NCI-H1694 treated with DMSO at 0.1 percent for 48 hours (cell line): ENCODE measurements at regions not wholly inside any gene's neighbourhood (a gene's known extent, or its start where the extent isn't known, plus 50 kb on each side); places are given as distances from the start of the nearest gene placed in this dataset.
"Not testable (repeated sequence)": the region's sequence is repeated elsewhere in the genome, so short reads cannot be mapped to it uniquely, and the experiment has no call there.

Source experiments
- DNase-seq: peaks from one replicate; lab custom pipeline; 2025; lab: John Stamatoyannopoulos, UW

- not testable (repeated sequence) for DNase-seq
Observed at GRCh38 chr7:69052-69451, 123.3 kb upstream of the FAM20C start.

DNA sequence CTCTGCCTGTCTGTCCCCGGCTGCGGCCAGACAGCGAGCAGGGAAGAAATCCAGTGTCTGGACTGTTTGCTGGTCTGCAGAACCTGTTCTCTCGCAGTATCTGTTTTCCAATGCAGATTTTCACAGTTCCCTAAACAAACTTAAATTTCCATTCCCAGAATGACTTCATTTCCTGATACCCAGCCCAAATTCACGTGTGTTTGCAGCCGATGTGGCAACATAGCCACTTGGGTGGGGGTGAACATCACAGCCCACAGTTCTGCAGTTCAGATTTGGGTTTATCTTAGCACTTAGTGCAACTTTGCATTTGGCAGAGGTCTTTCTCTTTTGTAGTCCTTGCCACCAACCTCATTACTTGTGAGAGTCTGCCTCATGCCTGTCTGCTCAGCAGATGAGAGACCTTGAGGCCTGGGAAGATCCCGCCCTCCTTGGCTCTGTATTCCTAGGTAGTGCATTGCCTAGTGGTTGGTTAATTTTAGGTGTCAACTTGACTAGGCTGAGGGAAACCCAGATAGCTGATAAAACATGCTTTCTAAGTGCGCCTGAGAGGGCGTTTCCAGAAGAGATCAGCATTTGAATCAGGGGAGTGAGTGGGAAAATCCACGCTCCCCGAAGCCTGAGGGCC, 122.8 kb upstream of the FAM20C start:
- not testable (repeated sequence) for DNase-seq

DNA sequence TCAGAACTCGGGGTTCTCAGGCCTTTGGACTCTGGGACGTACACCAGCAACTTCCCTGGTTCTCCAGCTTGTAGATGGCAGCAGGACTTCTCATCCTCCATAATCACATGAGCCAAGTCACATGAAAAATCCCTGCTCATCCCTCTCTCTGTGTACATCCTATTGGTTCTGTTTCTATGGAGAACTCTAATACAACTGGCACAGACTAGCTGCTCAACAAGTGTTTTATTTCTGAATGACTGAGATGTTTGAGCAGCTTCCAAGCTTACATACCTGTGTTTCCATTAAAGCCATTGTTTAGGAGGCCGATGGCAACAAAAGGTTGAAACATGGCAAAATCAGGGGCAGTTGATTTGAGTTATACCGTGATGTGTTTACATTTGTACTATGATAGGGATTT, 122.2 kb upstream of the FAM20C start:
- not testable (repeated sequence) for DNase-seq

DNA sequence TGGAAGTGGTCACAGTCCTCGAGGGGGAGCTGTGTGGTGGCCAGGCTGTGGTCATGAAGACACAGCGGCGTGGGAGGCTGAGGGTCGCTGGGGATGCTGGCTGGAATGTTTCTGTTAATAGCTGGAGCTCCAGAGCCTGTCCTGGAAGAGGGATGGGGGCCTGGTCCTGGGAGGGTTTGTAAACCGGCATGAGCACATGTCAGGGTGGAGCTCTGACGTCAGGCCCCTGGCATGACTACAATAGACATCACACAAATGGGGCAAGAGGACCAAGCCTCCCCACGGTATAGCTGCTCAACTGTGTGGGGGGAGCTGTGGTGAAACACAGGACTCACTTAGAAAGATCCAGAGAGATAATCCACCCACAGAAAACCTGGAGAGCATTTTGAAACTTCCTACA, 121.4 kb upstream of the FAM20C start:
- DNase-seq, result not testable (repeated sequence)

- not testable (repeated sequence) for DNase-seq
Observed at GRCh38 chr7:72266-73057, 119.9 kb upstream of the FAM20C start.

DNA sequence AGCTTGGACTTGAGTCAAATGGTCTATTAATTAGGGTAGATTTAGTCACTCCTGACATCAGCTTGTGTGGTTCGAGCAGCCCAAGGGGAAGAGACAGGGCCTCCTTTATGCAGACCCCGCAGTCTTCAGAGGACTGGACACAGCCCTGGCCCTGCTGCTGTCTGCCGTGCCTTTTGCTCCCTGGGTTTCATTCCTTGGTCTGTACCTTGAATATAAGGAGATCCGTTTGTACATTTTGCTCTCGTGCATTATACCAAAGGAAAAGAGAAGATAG, 119.4 kb upstream of the FAM20C start:
- not testable (repeated sequence) for DNase-seq

- not testable (repeated sequence) for DNase-seq
Observed at GRCh38 chr7:74008-74540, 118.3 kb upstream of the FAM20C start.

DNA sequence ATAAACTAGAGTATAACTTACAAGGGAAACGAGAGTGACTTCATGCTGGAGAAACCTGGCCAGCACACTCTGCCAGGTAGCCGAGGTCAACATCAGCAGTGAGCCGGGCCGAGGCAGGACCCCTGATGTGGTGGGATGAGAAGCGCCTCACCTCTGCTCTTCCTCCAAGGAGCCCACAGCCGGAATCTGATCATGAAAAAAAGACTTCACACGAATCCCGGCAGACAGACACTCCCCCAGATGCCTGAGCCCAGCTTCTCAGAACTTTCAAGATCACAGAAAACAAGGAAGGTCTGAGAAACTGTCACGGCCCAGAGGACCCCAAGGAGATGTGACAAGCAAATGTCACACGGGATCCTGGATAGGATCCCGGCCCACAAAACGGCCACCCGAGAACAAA, 116.9 kb upstream of the FAM20C start:
- DNase-seq, result not testable (repeated sequence)

DNA sequence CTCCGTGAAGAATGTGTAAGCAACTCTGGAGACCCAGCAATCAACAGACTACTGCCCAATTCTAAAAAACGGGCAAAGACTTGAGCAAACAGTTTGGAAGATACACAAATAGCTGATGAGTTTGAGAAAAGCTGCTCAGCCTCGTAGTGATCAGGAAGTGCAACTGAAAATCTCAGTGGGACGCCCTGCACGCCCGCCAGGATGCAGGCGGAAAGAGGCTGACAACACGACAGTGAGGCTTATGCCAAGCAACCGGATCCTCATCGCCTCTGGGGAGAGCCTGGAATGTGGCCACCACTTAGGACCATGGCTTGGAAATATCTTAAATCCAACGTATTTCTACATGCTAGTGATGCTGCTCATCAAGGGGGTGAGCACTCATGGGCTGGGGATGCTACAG, 116.2 kb upstream of the FAM20C start:
- not testable (repeated sequence) for DNase-seq

GRCh38 chr7:76829-77395, 115.5 kb upstream of the FAM20C start:
- not testable (repeated sequence) for DNase-seq

DNA sequence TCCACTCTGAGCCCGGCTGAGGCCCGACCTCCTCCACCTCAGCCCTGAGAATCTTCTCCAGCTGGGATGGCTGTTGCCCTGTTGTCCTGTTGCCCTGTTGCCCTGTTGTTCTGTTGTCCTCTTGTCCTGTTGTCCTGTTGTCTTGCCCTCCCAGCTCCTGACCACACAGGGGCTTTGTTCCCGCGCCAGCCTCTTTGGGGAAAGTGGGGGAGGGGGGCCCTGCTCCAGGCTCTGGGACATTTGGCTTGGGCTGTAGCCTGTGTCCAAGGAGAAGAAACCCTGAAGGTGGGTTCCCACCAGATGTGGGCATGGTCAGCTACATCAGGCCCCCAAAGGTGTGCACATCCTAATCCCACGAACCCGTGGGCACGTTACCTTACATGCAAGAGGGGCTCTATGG, 113.5 kb upstream of the FAM20C start:
- DNase-seq, result not testable (repeated sequence)

DNA sequence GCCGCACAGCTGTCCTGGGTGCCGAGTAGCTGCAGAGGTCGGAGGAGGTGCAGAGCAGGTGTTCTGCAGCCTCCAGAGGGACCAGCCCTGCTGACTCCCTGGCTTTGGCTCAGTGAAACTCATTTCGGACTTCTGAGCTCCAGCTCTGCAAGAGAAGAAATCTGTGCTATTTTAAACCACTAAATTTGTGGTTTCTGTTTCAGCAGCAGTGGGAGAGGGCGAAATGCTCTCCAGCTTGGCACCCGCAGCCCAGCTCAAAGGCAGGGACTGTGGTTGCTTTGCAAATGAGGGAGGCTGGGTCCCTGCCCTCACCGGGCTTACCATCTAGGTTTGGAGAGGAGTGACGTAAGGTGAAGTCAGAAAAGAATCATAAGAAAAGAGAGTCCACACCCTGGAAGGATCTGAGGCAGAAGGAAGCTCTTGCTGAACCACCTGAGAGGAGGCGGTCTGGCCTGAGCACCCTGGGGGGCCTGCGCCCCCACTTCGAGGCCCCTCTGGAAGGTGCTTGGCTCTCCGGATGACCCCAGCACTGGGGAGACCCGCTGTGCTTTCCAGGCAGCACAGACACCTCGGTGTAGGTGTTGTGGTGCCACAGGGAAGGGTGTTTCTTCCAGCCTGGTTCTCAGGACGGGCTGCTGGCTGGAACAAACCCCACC, 112.8 kb upstream of the FAM20C start:
- not testable (repeated sequence) for DNase-seq

- DNase-seq, result no peak
Observed at GRCh38 chr7:80259-81067, 111.9 kb upstream of the FAM20C start.

DNA sequence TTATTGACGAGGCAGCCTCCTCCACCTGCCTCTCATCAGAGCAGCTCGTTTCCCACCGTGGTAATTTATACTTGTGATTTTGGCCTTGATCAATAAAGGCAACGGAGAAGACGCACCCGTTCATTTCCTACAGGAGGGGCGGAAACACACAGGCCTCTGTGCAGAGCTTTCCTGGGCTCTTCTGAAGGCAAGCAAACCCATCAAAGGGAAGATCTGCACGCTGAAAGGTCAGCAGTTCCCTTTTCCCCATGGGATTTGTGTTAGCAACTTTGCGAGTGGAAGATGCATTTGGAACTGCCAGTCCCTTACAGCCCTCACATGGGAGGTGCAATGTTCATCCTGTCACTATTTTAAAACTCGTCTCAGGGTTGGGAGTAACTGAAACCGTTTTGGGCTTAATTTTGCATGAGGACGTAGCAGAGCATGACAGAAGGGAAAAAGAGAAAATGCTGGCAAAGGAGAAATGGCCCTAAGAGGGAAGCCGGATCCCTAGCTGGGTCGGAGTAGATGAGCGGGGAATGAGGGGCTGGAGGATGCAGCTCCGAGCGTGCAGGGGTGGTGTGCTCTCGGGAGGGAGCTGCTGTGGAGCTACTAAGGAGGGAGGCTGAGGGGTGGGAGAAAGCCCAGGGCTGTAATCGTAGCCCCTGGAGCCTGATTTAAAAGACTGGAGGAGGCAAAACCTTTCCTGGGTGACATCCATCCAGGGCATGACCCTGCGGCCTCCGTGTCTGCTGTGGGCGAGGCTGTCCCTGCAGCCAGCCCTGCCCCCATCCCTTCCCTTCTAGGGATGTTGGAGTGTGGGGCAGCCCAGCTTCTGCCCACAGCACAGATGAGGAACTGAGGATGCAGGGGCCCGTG, 111.1 kb upstream of the FAM20C start:
- DNase-seq, result no peak

GRCh38 chr7:81926-82756, 110.2 kb upstream of the FAM20C start:
- no peak for DNase-seq

GRCh38 chr7:82757-83155, 109.6 kb upstream of the FAM20C start:
- DNase-seq, result no peak

- no peak for DNase-seq
Observed at GRCh38 chr7:83441-83840, 108.9 kb upstream of the FAM20C start.

DNA sequence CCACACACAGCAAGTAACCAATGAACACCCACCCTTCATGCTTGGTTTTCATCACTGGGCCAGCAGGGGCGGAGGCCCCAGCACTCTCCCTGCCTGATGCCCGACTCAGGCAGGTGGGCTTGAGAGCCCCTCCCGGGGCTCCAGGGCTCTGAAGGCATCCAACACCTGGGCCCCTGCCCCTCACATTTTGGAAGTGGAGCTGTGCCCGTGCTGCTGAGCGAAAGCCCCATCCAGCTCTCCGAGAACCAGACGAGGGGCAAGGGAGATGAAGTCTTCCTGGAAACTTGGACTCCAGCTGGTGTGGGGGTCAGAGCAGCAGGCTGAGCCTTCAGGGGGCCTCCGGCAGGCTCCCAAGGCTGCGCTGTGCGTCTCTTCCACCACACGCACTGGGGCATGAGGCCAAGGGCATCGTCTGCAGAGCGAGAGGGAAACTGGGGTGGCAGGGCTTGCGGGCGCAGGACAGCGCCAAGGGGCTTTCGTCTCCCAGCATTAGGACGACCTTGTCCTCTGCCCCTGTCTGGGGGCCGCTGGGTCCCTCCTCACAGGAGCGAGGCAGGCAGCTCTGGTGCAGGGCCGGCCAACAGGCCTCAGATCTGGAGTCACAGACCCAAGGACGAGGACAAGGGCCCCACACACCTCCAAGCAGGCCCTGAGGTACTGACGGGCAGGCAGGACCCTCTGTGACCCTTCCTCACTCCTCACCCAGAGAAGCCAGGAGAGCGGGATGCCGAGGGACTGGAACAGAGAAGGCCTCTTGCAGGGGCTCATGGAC, 108.3 kb upstream of the FAM20C start:
- no peak for DNase-seq

- no peak for DNase-seq
Observed at GRCh38 chr7:84633-85020, 107.7 kb upstream of the FAM20C start.
